ENCODE measurements at regions not wholly inside any gene's neighbourhood (a gene's known extent, or its start where the extent isn't known, plus 50 kb on each side); places are given as distances from the start of the nearest gene placed in this dataset.

DNA sequence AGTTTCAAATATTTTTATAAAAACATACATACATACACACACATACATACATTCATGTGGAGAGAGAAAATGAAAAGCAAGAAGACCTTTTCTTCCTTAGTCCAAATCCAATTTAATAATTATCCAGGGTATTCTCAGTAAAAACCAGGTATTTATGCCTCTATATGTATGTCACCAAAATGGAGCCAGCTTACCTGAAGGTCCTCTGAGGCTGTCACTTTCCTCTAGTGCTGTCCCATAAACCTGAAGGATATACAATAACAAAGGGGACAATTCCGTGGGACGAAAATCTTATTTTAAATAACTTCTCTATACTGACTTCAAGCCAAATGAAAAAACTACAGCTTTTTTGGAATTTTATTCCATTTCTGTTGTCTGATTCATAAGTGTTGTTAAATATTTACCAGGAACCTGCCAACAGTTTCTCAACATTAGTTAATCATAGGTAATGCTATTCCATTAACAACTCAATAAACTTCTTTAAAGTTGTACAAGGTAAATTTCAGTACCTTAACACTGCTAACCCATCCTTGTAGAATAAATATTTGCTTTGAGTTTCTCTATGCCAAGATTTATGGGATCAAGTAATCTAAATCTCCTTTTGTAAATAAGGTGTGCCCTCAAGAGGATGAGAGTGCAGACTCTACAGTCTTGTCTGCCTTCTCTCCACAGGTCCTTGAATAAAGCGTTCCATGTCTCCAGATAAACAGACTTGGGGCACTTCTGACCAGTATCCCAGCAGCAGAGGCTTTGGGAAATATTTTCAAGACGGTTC lies 260.3 kb downstream of the AHR start:
- Histone ChIP-seq H3K36me3 (replicated peaks in 1 of 2; ENCODE audit: control insufficient read depth in 1 of 2, insufficient read depth in 2 of 2, low read length in 1 of 2) (no peaks in the 10 kb centered on the region), H3F3A (replicated peaks; ENCODE audit: insufficient read depth) (no peaks in the 10 kb centered on the region), H3K27ac (ENCODE audit: low read depth in 2 of 2, low read length in 1 of 2) (no peak overlapping the region), H3K9me3 (no peaks in the 10 kb centered on the region), H3K4me2 (no peak overlapping the region), H3K79me2 (ENCODE audit: insufficient read depth) (no peaks in the 10 kb centered on the region), H3K9ac (no peak overlapping the region), H2AFZ (ENCODE audit: low read depth) (no peak overlapping the region), H3K27me3 (ENCODE audit: insufficient read depth) (no peaks in the 10 kb centered on the region), H3K4me1 (ENCODE audit: control insufficient read depth in 1 of 2, insufficient read depth in 2 of 2, low read depth in 1 of 2, low read length in 1 of 2) (no peaks in the 10 kb centered on the region; a peak in 1 of 4 replicates), H3K4me3 (ENCODE audit: low read depth in 2 of 2, low read length in 1 of 2) (no peak overlapping the region), H3K9me2 (no peaks in the 10 kb centered on the region), H4K20me1 (ENCODE audit: insufficient read depth) (no peaks in the 10 kb centered on the region)
- TF ChIP-seq RXRA (IDR thresholded peaks at IDR 0.05; ENCODE audit: borderline replicate concordance, low read depth) (no peak), GABPA (IDR thresholded peaks at IDR 0.05; ENCODE audit: low read depth) (no peak), TEAD4 (IDR thresholded peaks at IDR 0.05; ENCODE audit: borderline replicate concordance, insufficient read depth) (no peak), TCF12 (IDR thresholded peaks at IDR 0.05) (no peak), SIN3A (IDR thresholded peaks at IDR 0.05; ENCODE audit: borderline replicate concordance, low read depth, low read length) (no peak), JUND (IDR thresholded peaks at IDR 0.05) (no peak), FOXM1 (IDR thresholded peaks at IDR 0.05; ENCODE audit: low read depth) (no peak), FOXJ3 (CRISPR knock-in tag; IDR thresholded peaks at IDR 0.05) (no peak), RCOR1 (IDR thresholded peaks at IDR 0.05; ENCODE audit: low read length) (no peak)
- TF ChIP-seq, protein P1, sequence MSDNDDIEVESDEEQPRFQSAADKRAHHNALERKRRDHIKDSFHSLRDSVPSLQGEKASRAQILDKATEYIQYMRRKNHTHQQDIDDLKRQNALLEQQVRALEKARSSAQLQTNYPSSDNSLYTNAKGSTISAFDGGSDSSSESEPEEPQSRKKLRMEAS (IDR thresholded peaks at IDR 0.05; ENCODE audit: low read depth), result no peak
- TF ChIP-seq, protein P2, sequence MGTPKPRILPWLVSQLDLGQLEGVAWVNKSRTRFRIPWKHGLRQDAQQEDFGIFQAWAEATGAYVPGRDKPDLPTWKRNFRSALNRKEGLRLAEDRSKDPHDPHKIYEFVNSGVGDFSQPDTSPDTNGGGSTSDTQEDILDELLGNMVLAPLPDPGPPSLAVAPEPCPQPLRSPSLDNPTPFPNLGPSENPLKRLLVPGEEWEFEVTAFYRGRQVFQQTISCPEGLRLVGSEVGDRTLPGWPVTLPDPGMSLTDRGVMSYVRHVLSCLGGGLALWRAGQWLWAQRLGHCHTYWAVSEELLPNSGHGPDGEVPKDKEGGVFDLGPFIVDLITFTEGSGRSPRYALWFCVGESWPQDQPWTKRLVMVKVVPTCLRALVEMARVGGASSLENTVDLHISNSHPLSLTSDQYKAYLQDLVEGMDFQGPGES (IDR thresholded peaks at IDR 0.05; ENCODE audit: low read depth, low read length), result no peak
- POLR2A ChIA-PET, result no interaction called here
- CTCF ChIA-PET, result no interaction called here
- DNase-seq, result no peak
- 3% methylated on average over 4 of the region's 4 CpGs for WGBS (ENCODE audit: low lambda C conversion rate)

DNA sequence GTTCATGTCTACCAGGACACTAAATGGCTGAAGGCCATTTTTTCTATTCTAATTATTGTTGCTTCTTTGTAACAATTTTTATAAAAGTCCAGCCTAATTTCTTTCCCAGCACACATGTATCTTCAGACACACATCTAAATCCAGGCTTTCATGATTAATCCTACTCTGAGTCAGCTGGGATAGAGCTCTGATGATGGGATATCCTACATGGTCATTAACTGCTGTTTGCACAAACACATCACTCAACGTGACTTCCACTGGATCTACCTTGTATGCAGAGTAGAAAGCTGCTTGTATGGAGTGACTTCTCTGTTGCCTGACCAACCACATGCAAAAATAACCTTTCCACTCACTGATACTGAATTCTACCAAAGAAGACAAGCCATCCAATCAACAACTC lies 260.9 kb downstream of the AHR start:
- no peaks in the 10 kb centered on the region for H3K36me3 ChIP-seq (replicated peaks in 1 of 2; ENCODE audit: control insufficient read depth in 1 of 2, insufficient read depth in 2 of 2, low read length in 1 of 2)
- H3K4me2 ChIP-seq, result no peak overlapping the region
- H2AFZ ChIP-seq (ENCODE audit: low read depth), result no peak overlapping the region
- TF ChIP-seq, protein P3, sequence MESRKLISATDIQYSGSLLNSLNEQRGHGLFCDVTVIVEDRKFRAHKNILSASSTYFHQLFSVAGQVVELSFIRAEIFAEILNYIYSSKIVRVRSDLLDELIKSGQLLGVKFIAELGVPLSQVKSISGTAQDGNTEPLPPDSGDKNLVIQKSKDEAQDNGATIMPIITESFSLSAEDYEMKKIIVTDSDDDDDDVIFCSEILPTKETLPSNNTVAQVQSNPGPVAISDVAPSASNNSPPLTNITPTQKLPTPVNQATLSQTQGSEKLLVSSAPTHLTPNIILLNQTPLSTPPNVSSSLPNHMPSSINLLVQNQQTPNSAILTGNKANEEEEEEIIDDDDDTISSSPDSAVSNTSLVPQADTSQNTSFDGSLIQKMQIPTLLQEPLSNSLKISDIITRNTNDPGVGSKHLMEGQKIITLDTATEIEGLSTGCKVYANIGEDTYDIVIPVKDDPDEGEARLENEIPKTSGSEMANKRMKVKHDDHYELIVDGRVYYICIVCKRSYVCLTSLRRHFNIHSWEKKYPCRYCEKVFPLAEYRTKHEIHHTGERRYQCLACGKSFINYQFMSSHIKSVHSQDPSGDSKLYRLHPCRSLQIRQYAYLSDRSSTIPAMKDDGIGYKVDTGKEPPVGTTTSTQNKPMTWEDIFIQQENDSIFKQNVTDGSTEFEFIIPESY (IDR thresholded peaks at IDR 0.05; ENCODE audit: borderline replicate concordance, low read depth), result no peak
- no peak for TF ChIP-seq EP300 (IDR thresholded peaks at IDR 0.05; ENCODE audit: borderline replicate concordance in 1 of 2, low read depth in 1 of 2, low read length in 1 of 2)
- TF ChIP-seq NRF1 (IDR thresholded peaks at IDR 0.05; ENCODE audit: low read depth, low read length), result no peak
- TF ChIP-seq RXRA (IDR thresholded peaks at IDR 0.05; ENCODE audit: borderline replicate concordance, low read depth), result no peak
- TF ChIP-seq SIN3A (IDR thresholded peaks at IDR 0.05; ENCODE audit: borderline replicate concordance, low read depth, low read length), result no peak
- no peak for TF ChIP-seq CHD2 (IDR thresholded peaks at IDR 0.05; ENCODE audit: low read length, partially characterized antibody)
- TF ChIP-seq, protein P4, sequence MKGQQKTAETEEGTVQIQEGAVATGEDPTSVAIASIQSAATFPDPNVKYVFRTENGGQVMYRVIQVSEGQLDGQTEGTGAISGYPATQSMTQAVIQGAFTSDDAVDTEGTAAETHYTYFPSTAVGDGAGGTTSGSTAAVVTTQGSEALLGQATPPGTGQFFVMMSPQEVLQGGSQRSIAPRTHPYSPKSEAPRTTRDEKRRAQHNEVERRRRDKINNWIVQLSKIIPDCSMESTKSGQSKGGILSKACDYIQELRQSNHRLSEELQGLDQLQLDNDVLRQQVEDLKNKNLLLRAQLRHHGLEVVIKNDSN (IDR thresholded peaks at IDR 0.05; ENCODE audit: borderline replicate concordance, low read depth), result no peak
- TF ChIP-seq NFIC (IDR thresholded peaks at IDR 0.05; ENCODE audit: borderline replicate concordance), result no peak
- no peak for TF ChIP-seq RAD21 (IDR thresholded peaks at IDR 0.05; ENCODE audit: low read length)
- TF ChIP-seq JUND (IDR thresholded peaks at IDR 0.05), result no peak
- TF ChIP-seq MXI1 (IDR thresholded peaks at IDR 0.05; ENCODE audit: low read depth, low read length), result no peak
- no peak for TF ChIP-seq TEAD4 (IDR thresholded peaks at IDR 0.05; ENCODE audit: borderline replicate concordance, insufficient read depth)
- no peak for TF ChIP-seq RCOR1 (IDR thresholded peaks at IDR 0.05; ENCODE audit: low read length)
- no peak for TF ChIP-seq YY1 (IDR thresholded peaks at IDR 0.05; ENCODE audit: low read depth)
- no peak for TF ChIP-seq FOXM1 (IDR thresholded peaks at IDR 0.05; ENCODE audit: low read depth)
- H3K27ac ChIP-seq (ENCODE audit: low read depth in 2 of 2, low read length in 1 of 2), result no peak overlapping the region
- no peak overlapping the region for H3K9ac ChIP-seq
- H3K4me1 ChIP-seq (ENCODE audit: control insufficient read depth in 1 of 2, insufficient read depth in 2 of 2, low read depth in 1 of 2, low read length in 1 of 2), result no peaks in the 10 kb centered on the region; a peak in 1 of 4 replicates
- H3F3A ChIP-seq (replicated peaks; ENCODE audit: insufficient read depth), result no peaks in the 10 kb centered on the region
- no peak overlapping the region for H3K4me3 ChIP-seq (ENCODE audit: low read depth in 2 of 2, low read length in 1 of 2)
- H3K9me2 ChIP-seq, result no peaks in the 10 kb centered on the region
- ChIA-PET CTCF (no interaction called here), POLR2A (no interaction called here)
- no peaks in the 10 kb centered on the region for H3K79me2 ChIP-seq (ENCODE audit: insufficient read depth)
- no peaks in the 10 kb centered on the region for H3K9me3 ChIP-seq
- DNase-seq, result no peak
- H3K27me3 ChIP-seq (ENCODE audit: insufficient read depth), result no peaks in the 10 kb centered on the region
- H4K20me1 ChIP-seq (ENCODE audit: insufficient read depth), result no peaks in the 10 kb centered on the region
- 0% methylated on average over 1 of the region's 1 CpG for WGBS (ENCODE audit: low lambda C conversion rate)

Data from SK-N-SH (cell line).